AG09309 (cell line): ENCODE measurements at regions not wholly inside any gene's neighbourhood (a gene's known extent, or its start where the extent isn't known, plus 50 kb on each side); places are given as distances from the start of the nearest gene placed in this dataset.

Source experiments
- DNase-seq: peaks from one replicate; pipeline ENCODE4 v3.0.0-alpha.2; 2010; ENCODE audit warnings: low read depth
- H3K4me3 ChIP-seq: 2 replicates; pipeline ENCODE4 v1.5.1; 2011; ENCODE audit warnings: mild to moderate bottlenecking, low read depth, low read length, moderate library complexity; ENCODE audit not compliant: control insufficient read depth
- CTCF ChIP-seq: IDR thresholded peaks from 2 replicates; pipeline ENCODE4 v1.5.1; 2011; ENCODE audit warnings: mild to moderate bottlenecking, low read depth, low read length, inconsistent platforms; ENCODE audit not compliant: insufficient read depth, control insufficient read depth; ENCODE audit errors: missing control alignments

GRCh38 chr6:113750151-113750855, 106.8 kb upstream of the MARCKS start:
- no peak for TF ChIP-seq CTCF
- no peak for DNase-seq

DNA sequence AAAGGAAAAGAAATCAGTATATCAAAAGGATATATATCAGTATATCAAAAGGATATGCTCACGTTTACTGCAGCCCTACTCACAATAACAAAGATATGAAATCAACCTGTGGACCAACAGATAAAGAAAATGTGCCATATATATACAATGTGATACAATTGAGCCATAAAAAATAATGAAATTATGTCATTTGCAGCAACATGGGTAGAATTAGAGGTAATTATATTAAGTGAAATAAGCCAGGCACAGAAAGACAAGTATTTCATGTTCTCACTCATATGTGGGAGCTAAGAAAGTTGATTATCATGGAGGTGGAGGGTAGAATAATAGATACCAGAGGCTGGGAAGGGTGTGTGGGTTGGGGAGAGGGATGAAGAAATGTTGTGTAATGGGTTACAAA, 102.9 kb upstream of the MARCKS start:
- no peak for TF ChIP-seq CTCF
- no peak overlapping the region for H3K4me3 ChIP-seq
- no peak for DNase-seq

More at GRCh38 chr6:113750151-113750855, 106.8 kb upstream of the MARCKS start:
- no peak overlapping the region for H3K4me3 ChIP-seq

DNA sequence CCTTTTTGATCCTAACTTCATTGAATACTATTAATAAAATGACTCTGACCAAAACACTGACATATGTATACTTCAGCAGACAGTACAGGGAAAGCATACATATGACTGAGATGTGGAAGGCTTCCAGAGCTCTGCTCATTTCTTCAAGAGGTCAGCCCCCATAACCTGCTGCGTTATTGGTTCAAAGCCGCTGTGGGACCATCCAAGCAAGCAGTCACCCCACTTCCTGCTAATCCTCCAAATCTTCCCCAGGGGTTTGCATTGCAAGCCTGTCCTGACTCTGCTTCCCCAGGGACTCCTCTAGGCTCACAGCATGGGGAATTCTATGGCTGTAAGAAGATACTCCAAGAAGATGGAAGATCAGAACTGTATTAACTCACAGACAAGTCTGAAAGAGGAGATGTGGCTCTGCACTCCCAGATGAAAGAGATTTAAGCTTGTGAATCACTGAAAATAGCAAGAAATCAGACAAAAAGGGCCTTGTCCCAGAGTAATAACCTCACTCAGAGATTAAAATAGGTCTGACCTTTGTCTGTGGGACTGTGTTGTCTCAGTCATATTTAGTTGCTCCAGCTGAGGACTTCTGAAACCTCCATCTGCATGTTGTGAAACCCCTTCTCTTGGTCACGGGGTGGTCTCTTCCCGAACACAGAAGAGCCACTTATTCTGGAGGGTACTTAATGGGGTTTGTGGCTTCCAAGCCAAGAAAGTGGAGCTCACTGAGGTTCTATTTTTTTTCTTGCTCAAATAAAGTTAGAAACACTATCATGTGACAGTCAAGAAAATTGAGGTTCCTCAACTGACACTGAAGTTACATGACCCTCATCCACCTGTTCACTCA, 101.5 kb upstream of the MARCKS start:
- no peak overlapping the region for H3K4me3 ChIP-seq
- no peak for DNase-seq
- no peak for TF ChIP-seq CTCF

GRCh38 chr6:113756290-113756665, 100.9 kb upstream of the MARCKS start:
- no peak for TF ChIP-seq CTCF
- H3K4me3 ChIP-seq, result no peak overlapping the region
- DNase-seq, result no peak

DNA sequence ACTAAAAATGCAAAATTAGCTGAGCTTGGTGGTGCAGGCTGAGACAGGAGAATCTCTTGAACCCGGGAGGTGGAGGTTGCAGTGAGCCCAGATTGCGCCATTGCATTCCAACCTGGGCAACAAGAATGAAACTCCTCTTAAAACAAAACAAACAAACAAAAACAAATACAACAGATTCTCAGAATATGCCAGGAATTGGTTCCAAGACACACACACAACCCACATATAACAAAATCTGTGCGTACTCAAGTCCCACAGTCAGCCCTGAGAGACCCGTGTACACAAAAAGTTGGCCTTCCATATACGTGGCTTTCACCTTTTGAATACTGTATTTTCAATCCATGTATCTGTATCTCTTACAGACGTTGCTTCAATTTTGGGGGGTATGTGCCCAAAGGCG, 98.9 kb upstream of the MARCKS start:
- H3K4me3 ChIP-seq, result no peak overlapping the region
- no peak for DNase-seq
- TF ChIP-seq CTCF, result no peak

- TF ChIP-seq CTCF, result no peak
These were observed 98.1 kb upstream of the MARCKS start for GRCh38 chr6:113758826-113759574.

More at GRCh38 chr6:113758826-113759574, 98.1 kb upstream of the MARCKS start:
- DNase-seq, result no peak
- no peak overlapping the region for H3K4me3 ChIP-seq
